ENCODE measurements at regions not wholly inside any gene's neighbourhood (a gene's known extent, or its start where the extent isn't known, plus 50 kb on each side); places are given as distances from the start of the nearest gene placed in this dataset.

- intact Hi-C loops (cut with DNase I), result no loop called here
- H3K27ac ChIP-seq, result no peak overlapping the region
- TF ChIP-seq CTCF (IDR thresholded peaks at IDR 0.05) (no peak), POLR2AphosphoS5 (IDR thresholded peaks at IDR 0.05; ENCODE audit: insufficient read depth in 1 of 2, low read depth in 1 of 2) (no peak), POLR2A (IDR thresholded peaks at IDR 0.05) (no peak)
Measured at GRCh38 chr15:62985768-62986167, 56.8 kb upstream of the TPM1 start.

GRCh38 chr15:62986948-62987347 is 55.6 kb upstream of the TPM1 start:
- H3K27me3 ChIP-seq, result no peaks in the 10 kb centered on the region
- TF ChIP-seq CTCF (IDR thresholded peaks at IDR 0.05), result no peak
- TF ChIP-seq POLR2AphosphoS5 (IDR thresholded peaks at IDR 0.05; ENCODE audit: insufficient read depth in 1 of 2, low read depth in 1 of 2), result no peak
- TF ChIP-seq POLR2A (IDR thresholded peaks at IDR 0.05), result no peak
- H3K9me3 ChIP-seq, result no peaks in the 10 kb centered on the region
- H3K4me3 ChIP-seq, result no peak overlapping the region
- intact Hi-C loops (cut with DNase I), result no loop called here
- no peaks in the 10 kb centered on the region for H3K4me1 ChIP-seq
- H3K27ac ChIP-seq, result no peak overlapping the region
- no peaks in the 10 kb centered on the region for H3K36me3 ChIP-seq
- DNase-seq (ENCODE audit: extremely low spot score in 2 of 2), result no peak

More at GRCh38 chr15:62985768-62986167, 56.8 kb upstream of the TPM1 start:
- no peaks in the 10 kb centered on the region for H3K4me1 ChIP-seq
- H3K9me3 ChIP-seq, result no peaks in the 10 kb centered on the region
- no peak for DNase-seq (ENCODE audit: extremely low spot score in 2 of 2)
- no peaks in the 10 kb centered on the region for H3K36me3 ChIP-seq
- no peaks in the 10 kb centered on the region for H3K27me3 ChIP-seq
- no peak overlapping the region for H3K4me3 ChIP-seq

GRCh38 chr15:62988701-62989100 is 53.8 kb upstream of the TPM1 start:
- Histone ChIP-seq H3K36me3 (no peaks in the 10 kb centered on the region), H3K27ac (no peak overlapping the region), H3K27me3 (no peaks in the 10 kb centered on the region), H3K4me1 (no peaks in the 10 kb centered on the region), H3K9me3 (no peaks in the 10 kb centered on the region), H3K4me3 (no peak overlapping the region)
- intact Hi-C loops (cut with DNase I), result no loop called here
- no peak for DNase-seq (ENCODE audit: extremely low spot score in 2 of 2)
- TF ChIP-seq CTCF (IDR thresholded peaks at IDR 0.05) (no peak), POLR2A (IDR thresholded peaks at IDR 0.05) (no peak), POLR2AphosphoS5 (IDR thresholded peaks at IDR 0.05; ENCODE audit: insufficient read depth in 1 of 2, low read depth in 1 of 2) (no peak)

GRCh38 chr15:62989366-62990055 is 53.0 kb upstream of the TPM1 start:
- H3K36me3 ChIP-seq, result no peaks in the 10 kb centered on the region
- H3K9me3 ChIP-seq, result no peaks in the 10 kb centered on the region
- no peaks in the 10 kb centered on the region for H3K4me1 ChIP-seq
- no peak for TF ChIP-seq CTCF (IDR thresholded peaks at IDR 0.05)
- TF ChIP-seq POLR2AphosphoS5 (IDR thresholded peaks at IDR 0.05; ENCODE audit: insufficient read depth in 1 of 2, low read depth in 1 of 2), result no peak
- no peak for TF ChIP-seq POLR2A (IDR thresholded peaks at IDR 0.05)
- H3K4me3 ChIP-seq, result no peak overlapping the region
- DNase-seq (ENCODE audit: extremely low spot score in 2 of 2), result no peak
- no peak overlapping the region for H3K27ac ChIP-seq
- H3K27me3 ChIP-seq, result no peaks in the 10 kb centered on the region
- intact Hi-C loops (cut with DNase I), result no loop called here

GRCh38 chr15:62991698-62992097 is 50.8 kb upstream of the TPM1 start:
- Histone ChIP-seq H3K27ac (no peak overlapping the region), H3K4me3 (no peak overlapping the region), H3K4me1 (no peaks in the 10 kb centered on the region), H3K9me3 (no peaks in the 10 kb centered on the region), H3K27me3 (no peaks in the 10 kb centered on the region), H3K36me3 (no peaks in the 10 kb centered on the region)
- intact Hi-C loops (cut with DNase I), result no loop called here
- no peak for TF ChIP-seq POLR2AphosphoS5 (IDR thresholded peaks at IDR 0.05; ENCODE audit: insufficient read depth in 1 of 2, low read depth in 1 of 2)
- TF ChIP-seq CTCF (IDR thresholded peaks at IDR 0.05), result no peak
- TF ChIP-seq POLR2A (IDR thresholded peaks at IDR 0.05), result no peak
- DNase-seq (ENCODE audit: extremely low spot score in 2 of 2), result no peak
